IPS DF 4.7 (cell line): ENCODE measurements at regions not wholly inside any gene's neighbourhood (a gene's known extent, or its start where the extent isn't known, plus 50 kb on each side); places are given as distances from the start of the nearest gene placed in this dataset.

ENCODE experiments used
- DNase-seq: peaks from one replicate; pipeline ENCODE4 v3.0.0-alpha.2; 2013; ENCODE audit warnings: low spot score; ENCODE audit errors: extremely low read depth

GRCh38 chr18:45119876-45120275 lies 439.2 kb downstream of the SETBP1 start:
- DNase-seq = no peak

- DNase-seq = no peak
Observed at GRCh38 chr18:45121146-45121545, 440.5 kb downstream of the SETBP1 start.

GRCh38 chr18:45122506-45122905 lies 441.8 kb downstream of the SETBP1 start:
- no peak for DNase-seq

GRCh38 chr18:45127405-45127804 lies 446.7 kb downstream of the SETBP1 start:
- DNase-seq = no peak

- no peak for DNase-seq
Observed at GRCh38 chr18:45133276-45133675, 452.6 kb downstream of the SETBP1 start.

- DNase-seq = no peak
Observed at GRCh38 chr18:45136381-45137086, 455.8 kb downstream of the SETBP1 start.

- DNase-seq = no peak
Observed at GRCh38 chr18:45137087-45137419, 456.4 kb downstream of the SETBP1 start.

- DNase-seq = no peak
Observed at GRCh38 chr18:45139478-45139877, 458.8 kb downstream of the SETBP1 start.

GRCh38 chr18:45142868-45143267 lies 462.2 kb downstream of the SETBP1 start:
- no peak for DNase-seq

GRCh38 chr18:45149712-45150111 lies 465.6 kb upstream of the SLC14A2 start:
- no peak for DNase-seq

- no peak for DNase-seq
Observed at GRCh38 chr18:45151645-45152044, 463.6 kb upstream of the SLC14A2 start.

- no peak for DNase-seq
Observed at GRCh38 chr18:45155526-45155925, 459.8 kb upstream of the SLC14A2 start.

GRCh38 chr18:45156946-45157345 lies 458.3 kb upstream of the SLC14A2 start:
- DNase-seq = no peak

- no peak for DNase-seq
Observed at GRCh38 chr18:45157576-45157975, 457.7 kb upstream of the SLC14A2 start.

GRCh38 chr18:45161850-45162249 lies 453.4 kb upstream of the SLC14A2 start:
- no peak for DNase-seq

GRCh38 chr18:45163871-45164270 lies 451.4 kb upstream of the SLC14A2 start:
- DNase-seq = no peak

GRCh38 chr18:45164551-45164950 lies 450.7 kb upstream of the SLC14A2 start:
- no peak for DNase-seq

- no peak for DNase-seq
Observed at GRCh38 chr18:45165176-45165713, 450.0 kb upstream of the SLC14A2 start.

GRCh38 chr18:45165871-45166270 lies 449.4 kb upstream of the SLC14A2 start:
- DNase-seq = no peak

GRCh38 chr18:45166341-45166835 lies 448.9 kb upstream of the SLC14A2 start:
- no peak for DNase-seq

- DNase-seq = no peak
Observed at GRCh38 chr18:45166836-45167551, 448.3 kb upstream of the SLC14A2 start.

- no peak for DNase-seq
Observed at GRCh38 chr18:45167631-45168280, 447.5 kb upstream of the SLC14A2 start.
